ENCODE measurements at regions not wholly inside any gene's neighbourhood (a gene's known extent, or its start where the extent isn't known, plus 50 kb on each side); places are given as distances from the start of the nearest gene placed in this dataset.
A peak's percentile ranks its signal among the peaks of the same experiment; 100 is the strongest.
"Not testable (repeated sequence)": the region's sequence is repeated elsewhere in the genome, so short reads cannot be mapped to it uniquely, and the experiment has no call there.

- 97 to 100% methylated on average over 1 of the region's 1 CpG for WGBS, 2 donors
- Histone ChIP-seq H3K36me3 (no peaks in the 10 kb centered on the region), H3K27me3 (no peaks in the 10 kb centered on the region), H3K27ac (no peak overlapping the region), H3K4me1 (no peaks in the 10 kb centered on the region), H3K9me3 (no peaks in the 10 kb centered on the region), H3K4me3 (no peak overlapping the region)
- DNase-seq (no peak), ATAC-seq (no peak)
- intact Hi-C loops (cut with DNase I): no loop called here
- TF ChIP-seq, protein P1, sequence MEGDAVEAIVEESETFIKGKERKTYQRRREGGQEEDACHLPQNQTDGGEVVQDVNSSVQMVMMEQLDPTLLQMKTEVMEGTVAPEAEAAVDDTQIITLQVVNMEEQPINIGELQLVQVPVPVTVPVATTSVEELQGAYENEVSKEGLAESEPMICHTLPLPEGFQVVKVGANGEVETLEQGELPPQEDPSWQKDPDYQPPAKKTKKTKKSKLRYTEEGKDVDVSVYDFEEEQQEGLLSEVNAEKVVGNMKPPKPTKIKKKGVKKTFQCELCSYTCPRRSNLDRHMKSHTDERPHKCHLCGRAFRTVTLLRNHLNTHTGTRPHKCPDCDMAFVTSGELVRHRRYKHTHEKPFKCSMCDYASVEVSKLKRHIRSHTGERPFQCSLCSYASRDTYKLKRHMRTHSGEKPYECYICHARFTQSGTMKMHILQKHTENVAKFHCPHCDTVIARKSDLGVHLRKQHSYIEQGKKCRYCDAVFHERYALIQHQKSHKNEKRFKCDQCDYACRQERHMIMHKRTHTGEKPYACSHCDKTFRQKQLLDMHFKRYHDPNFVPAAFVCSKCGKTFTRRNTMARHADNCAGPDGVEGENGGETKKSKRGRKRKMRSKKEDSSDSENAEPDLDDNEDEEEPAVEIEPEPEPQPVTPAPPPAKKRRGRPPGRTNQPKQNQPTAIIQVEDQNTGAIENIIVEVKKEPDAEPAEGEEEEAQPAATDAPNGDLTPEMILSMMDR (IDR thresholded peaks at IDR 0.05): no peak
These were observed 580.4 kb downstream of the TTLL7 start for GRCh38 chr1:83418558-83418957.

- H3K27ac ChIP-seq; H3K4me3 ChIP-seq; H3K27me3 ChIP-seq; H3K36me3 ChIP-seq; intact Hi-C loops (cut with DNase I); H3K9me3 ChIP-seq; ATAC-seq; H3K4me1 ChIP-seq; DNase-seq: not testable (repeated sequence)
- 57 to 64% methylated on average over 2 to 3 of the region's 6 CpGs for WGBS, 2 donors
These were observed 585.2 kb downstream of the TTLL7 start for GRCh38 chr1:83413839-83414107.

DNA sequence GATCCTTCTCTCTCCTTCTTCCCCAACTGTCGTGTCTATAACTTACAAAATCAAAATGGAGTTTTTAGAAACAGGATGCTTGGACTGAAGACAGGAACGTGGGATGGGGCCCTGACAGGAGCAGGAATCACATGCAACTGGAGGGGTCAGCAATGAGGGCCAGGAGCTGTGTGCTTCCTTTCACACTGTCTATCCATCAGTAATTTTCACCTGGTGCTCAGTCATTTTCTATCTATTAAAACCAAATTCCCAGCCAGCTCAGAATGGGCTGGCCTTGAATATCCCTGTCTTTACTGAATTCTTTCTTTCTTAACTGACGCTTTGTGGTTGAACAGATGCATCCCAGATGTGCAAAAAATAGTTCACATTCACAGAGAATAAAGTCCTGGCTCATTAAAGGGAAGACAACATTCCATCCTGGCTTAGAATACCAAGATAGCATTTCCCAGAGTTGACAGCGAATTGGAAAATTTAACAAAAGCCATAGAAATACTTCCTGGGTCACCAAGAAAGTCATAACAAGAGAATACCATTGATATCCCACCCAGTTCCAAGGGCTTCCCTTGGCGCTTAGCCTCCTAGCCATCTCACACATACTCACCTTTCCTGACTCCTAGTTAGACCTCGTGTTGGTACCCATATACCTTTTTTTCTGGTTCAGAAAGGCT, 588.1 kb downstream of the TTLL7 start:
- peak in 3 of 8 donors; percentile 33 to 67 (median 34) for ATAC-seq
- 61 to 66% methylated on average over 5 of the region's 6 CpGs for WGBS, 2 donors

GRCh38 chr1:83406693-83407371, 592.1 kb downstream of the TTLL7 start:
- H3K36me3 ChIP-seq; H3K4me1 ChIP-seq; intact Hi-C loops (cut with DNase I); H3K9me3 ChIP-seq; H3K27ac ChIP-seq; DNase-seq; H3K4me3 ChIP-seq; ATAC-seq; H3K27me3 ChIP-seq: not testable (repeated sequence)
- 83 to 90% methylated on average over 3 of the region's 7 CpGs for WGBS, 2 donors

More for the DNA sequence above, 588.1 kb downstream of the TTLL7 start:
- H3K4me1 ChIP-seq; H3K27me3 ChIP-seq; H3K36me3 ChIP-seq; H3K27ac ChIP-seq; DNase-seq; H3K9me3 ChIP-seq; H3K4me3 ChIP-seq; intact Hi-C loops (cut with DNase I): not testable (repeated sequence)

GRCh38 chr1:83405789-83406188, 593.1 kb downstream of the TTLL7 start:
- intact Hi-C loops (cut with DNase I); H3K4me3 ChIP-seq; H3K27me3 ChIP-seq; H3K9me3 ChIP-seq; H3K27ac ChIP-seq; H3K36me3 ChIP-seq; DNase-seq; ATAC-seq; H3K4me1 ChIP-seq: not testable (repeated sequence)
- 86 to 88% methylated on average over 1 of the region's 1 CpG for WGBS, 2 donors

DNA sequence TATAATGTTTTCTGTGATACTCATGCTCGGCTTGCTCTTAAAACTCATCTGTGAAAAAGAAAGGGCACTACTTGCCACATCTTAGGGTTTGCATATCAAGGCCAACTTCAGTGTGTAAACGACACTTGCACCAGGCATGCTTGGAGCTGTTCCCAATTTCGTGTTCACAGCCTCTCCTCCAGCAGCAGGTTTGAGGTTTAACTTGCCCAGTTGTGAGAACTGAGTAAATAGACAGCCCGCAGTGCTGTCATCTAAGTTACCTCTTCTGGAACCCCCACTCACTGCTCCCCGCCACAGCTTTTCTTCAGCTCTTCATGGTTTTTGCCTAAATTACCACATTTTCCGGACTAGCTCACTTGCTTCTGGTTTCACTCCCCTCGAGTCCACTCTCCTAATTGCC, 595.4 kb downstream of the TTLL7 start:
- 86% methylated on average over 6 to 7 of the region's 7 CpGs for WGBS, 2 donors
- H3K9me3 ChIP-seq; H3K27me3 ChIP-seq; ATAC-seq; H3K36me3 ChIP-seq; H3K4me3 ChIP-seq; intact Hi-C loops (cut with DNase I); H3K4me1 ChIP-seq; DNase-seq; H3K27ac ChIP-seq: not testable (repeated sequence)

- ATAC-seq; DNase-seq; H3K36me3 ChIP-seq; H3K4me3 ChIP-seq; H3K27me3 ChIP-seq; intact Hi-C loops (cut with DNase I); H3K27ac ChIP-seq; H3K4me1 ChIP-seq; H3K9me3 ChIP-seq: not testable (repeated sequence)
- WGBS, 2 donors: 94 to 100% methylated on average over 1 of the region's 1 CpG
These were observed 597.8 kb downstream of the TTLL7 start for GRCh38 chr1:83401146-83401545.

DNA sequence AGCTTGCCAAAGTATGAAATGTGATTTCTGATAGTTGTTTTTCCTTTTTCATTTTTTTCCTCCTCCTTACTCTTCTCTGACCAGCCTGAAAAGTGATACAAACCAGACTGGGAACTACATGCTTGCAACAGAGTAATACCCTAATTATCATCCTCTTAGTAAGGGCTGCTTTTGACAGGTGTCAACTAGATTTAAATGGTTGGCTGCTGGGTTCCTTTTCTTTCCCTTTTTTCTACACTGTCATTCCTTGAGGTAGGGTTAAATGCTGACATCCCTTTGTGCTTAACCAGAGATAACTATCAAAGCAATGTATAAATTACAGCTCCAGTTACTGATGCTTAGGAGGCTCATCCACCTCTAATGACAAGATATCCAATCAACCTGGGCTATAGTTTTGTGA, 598.8 kb downstream of the TTLL7 start:
- H3K9me3 ChIP-seq; intact Hi-C loops (cut with DNase I); H3K4me1 ChIP-seq; H3K4me3 ChIP-seq; H3K27me3 ChIP-seq; DNase-seq; H3K27ac ChIP-seq; ATAC-seq; H3K36me3 ChIP-seq: not testable (repeated sequence)

GRCh38 chr1:83398125-83398524, 600.8 kb downstream of the TTLL7 start:
- H3K4me3 ChIP-seq; H3K27me3 ChIP-seq; DNase-seq; H3K4me1 ChIP-seq; ATAC-seq; H3K27ac ChIP-seq; H3K36me3 ChIP-seq; H3K9me3 ChIP-seq; intact Hi-C loops (cut with DNase I): not testable (repeated sequence)

DNA sequence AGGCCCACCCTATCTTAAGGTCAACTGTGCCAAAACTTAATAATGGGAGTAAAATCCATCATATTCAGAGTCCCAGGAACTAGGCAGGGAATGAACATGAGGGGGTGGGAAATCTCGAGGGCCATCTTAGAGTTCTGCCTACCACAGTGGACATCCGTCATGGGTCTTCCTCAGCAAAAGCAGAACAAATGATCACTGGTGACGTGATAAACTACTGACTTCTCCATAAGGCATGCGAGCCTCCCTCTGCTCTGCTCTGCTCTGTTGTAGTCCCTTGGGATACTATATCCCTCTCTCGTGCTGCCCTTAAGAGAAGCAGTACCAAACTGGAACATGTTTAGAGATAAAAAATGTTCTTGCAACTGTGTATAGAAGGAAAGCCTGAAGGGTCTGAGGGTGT, 603.8 kb downstream of the TTLL7 start:
- H3K36me3 ChIP-seq; H3K9me3 ChIP-seq; H3K4me3 ChIP-seq; H3K4me1 ChIP-seq; DNase-seq; intact Hi-C loops (cut with DNase I); H3K27ac ChIP-seq; H3K27me3 ChIP-seq: not testable (repeated sequence)
- WGBS, 2 donors: 79 to 84% methylated on average over 5 of the region's 5 CpGs
- ATAC-seq: peak in 1 of 8 donors; percentile 20

GRCh38 chr1:83386946-83387345, 612.0 kb downstream of the TTLL7 start:
- H3K4me1 ChIP-seq; DNase-seq; H3K27ac ChIP-seq; H3K27me3 ChIP-seq; H3K4me3 ChIP-seq; H3K36me3 ChIP-seq; ATAC-seq; intact Hi-C loops (cut with DNase I): not testable (repeated sequence)
- peaks cover 0 to 27% (median 0%) of the 10 kb centered on the region in 11 donors for H3K9me3 ChIP-seq
- WGBS, 2 donors: 45 to 70% methylated on average over 1 of the region's 1 CpG
